D721Med (cell line): ENCODE measurements at regions not wholly inside any gene's neighbourhood (a gene's known extent, or its start where the extent isn't known, plus 50 kb on each side); places are given as distances from the start of the nearest gene placed in this dataset.

Experiments used
- DNase-seq: peaks from one replicate; pipeline ENCODE4 v3.0.0; 2011; ENCODE audit warnings: low spot score; ENCODE audit not compliant: insufficient read length
- FAIRE-seq: peaks from 2 replicates; lab custom pipeline; 2011; peaks lifted over from hg19 to GRCh38; lab: Jason Lieb, UNC
- CTCF ChIP-seq: IDR thresholded peaks from 2 replicates; pipeline ENCODE4 v1.5.1; 2012; ENCODE audit warnings: mild to moderate bottlenecking, control low read depth; ENCODE audit not compliant: insufficient read depth; ENCODE audit errors: missing control alignments

GRCh38 chr14:30129807-30130206, 202.2 kb upstream of the PRKD1 start:
- FAIRE-seq, result no peak
- no peak for TF ChIP-seq CTCF

GRCh38 chr14:30131581-30132097, 204.0 kb upstream of the PRKD1 start:
- no peak for TF ChIP-seq CTCF
- DNase-seq, result no peak
- FAIRE-seq, result no peak

More at GRCh38 chr14:30129807-30130206, 202.2 kb upstream of the PRKD1 start:
- no peak for DNase-seq

GRCh38 chr14:30132196-30132595, 204.5 kb upstream of the PRKD1 start:
- TF ChIP-seq CTCF, result no peak
- FAIRE-seq (no peak), DNase-seq (no peak)

- no peak for TF ChIP-seq CTCF
- FAIRE-seq (no peak), DNase-seq (no peak)
Measured at GRCh38 chr14:30134936-30135335, 207.3 kb upstream of the PRKD1 start.

GRCh38 chr14:30138567-30138966, 210.9 kb upstream of the PRKD1 start:
- FAIRE-seq, result no peak
- no peak for DNase-seq
- no peak for TF ChIP-seq CTCF

- no peak for DNase-seq
- TF ChIP-seq CTCF, result no peak
- FAIRE-seq, result no peak
Measured at GRCh38 chr14:30142216-30142615, 214.6 kb upstream of the PRKD1 start.

GRCh38 chr14:30143627-30144026, 216.0 kb upstream of the PRKD1 start:
- no peak for TF ChIP-seq CTCF
- FAIRE-seq (no peak), DNase-seq (no peak)
